ENCODE measurements at regions not wholly inside any gene's neighbourhood (a gene's known extent, or its start where the extent isn't known, plus 50 kb on each side); places are given as distances from the start of the nearest gene placed in this dataset.

GRCh38 chr4:23700197-23700596, 189.7 kb downstream of the PPARGC1A start:
- ATAC-seq: no peak

GRCh38 chr4:23697722-23698121, 192.1 kb downstream of the PPARGC1A start:
- ATAC-seq (no peak), DNase-seq (ENCODE audit: low spot score) (no peak)
- no peak overlapping the region for H3K4me3 Mint-ChIP-seq
- H3K27ac Mint-ChIP-seq: no peak overlapping the region
- H3K36me3 Mint-ChIP-seq: no peaks in the 10 kb centered on the region
- no peaks in the 10 kb centered on the region for H3K27me3 Mint-ChIP-seq
- peaks cover 3% of the 10 kb centered on the region for H3K9me3 Mint-ChIP-seq
- H3K4me1 Mint-ChIP-seq (ENCODE audit: low read depth in 2 of 2): no peaks in the 10 kb centered on the region

More at GRCh38 chr4:23700197-23700596, 189.7 kb downstream of the PPARGC1A start:
- peaks cover 14% of the 10 kb centered on the region for H3K9me3 Mint-ChIP-seq
- no peaks in the 10 kb centered on the region for H3K36me3 Mint-ChIP-seq
- H3K4me3 Mint-ChIP-seq: no peak overlapping the region
- no peak overlapping the region for H3K27ac Mint-ChIP-seq
- DNase-seq (ENCODE audit: low spot score): no peak
- no peaks in the 10 kb centered on the region for H3K27me3 Mint-ChIP-seq
- H3K4me1 Mint-ChIP-seq (ENCODE audit: low read depth in 2 of 2): no peaks in the 10 kb centered on the region

- Mint-ChIP-seq H3K4me1 (ENCODE audit: low read depth in 2 of 2) (no peaks in the 10 kb centered on the region), H3K27ac (no peak overlapping the region), H3K27me3 (no peaks in the 10 kb centered on the region), H3K9me3 (peaks cover 7% of the 10 kb centered on the region), H3K4me3 (no peak overlapping the region), H3K36me3 (peaks cover 4% of the 10 kb centered on the region)
- DNase-seq (ENCODE audit: low spot score) (no peak), ATAC-seq (no peak)
These were observed 192.8 kb downstream of the PPARGC1A start for GRCh38 chr4:23697001-23697528.

GRCh38 chr4:23686169-23686897, 203.5 kb downstream of the PPARGC1A start:
- H3K9me3 Mint-ChIP-seq: peaks cover 15% of the 10 kb centered on the region
- H3K27ac Mint-ChIP-seq: no peak overlapping the region
- no peak for DNase-seq (ENCODE audit: low spot score)
- peaks cover 11% of the 10 kb centered on the region for H3K36me3 Mint-ChIP-seq
- no peak for ATAC-seq
- H3K4me1 Mint-ChIP-seq (ENCODE audit: low read depth in 2 of 2): no peaks in the 10 kb centered on the region
- H3K4me3 Mint-ChIP-seq: no peak overlapping the region
- H3K27me3 Mint-ChIP-seq: no peaks in the 10 kb centered on the region

DNA sequence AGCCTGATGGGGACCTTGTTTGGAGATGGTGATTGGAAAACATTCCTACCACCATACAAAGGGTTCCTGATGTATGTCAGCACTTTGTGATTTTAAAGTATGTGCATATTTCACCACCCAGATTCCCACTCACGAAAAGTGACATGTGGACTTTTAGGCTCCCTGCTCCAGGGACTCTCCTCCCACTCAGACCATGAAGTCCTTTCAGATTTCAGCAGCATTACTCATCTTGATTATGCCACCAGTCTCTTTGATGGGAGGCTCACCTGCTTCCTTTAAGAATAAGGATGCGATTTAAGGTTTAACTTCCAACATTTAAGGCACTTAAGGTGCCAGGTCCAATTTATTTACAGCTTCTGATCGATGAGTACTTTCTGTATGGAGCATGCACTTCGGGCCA, 204.4 kb downstream of the PPARGC1A start:
- peaks cover 15% of the 10 kb centered on the region for H3K9me3 Mint-ChIP-seq
- H3K4me3 Mint-ChIP-seq: no peak overlapping the region
- H3K27ac Mint-ChIP-seq: no peak overlapping the region
- H3K4me1 Mint-ChIP-seq (ENCODE audit: low read depth in 2 of 2): no peaks in the 10 kb centered on the region
- DNase-seq (ENCODE audit: low spot score): no peak
- no peak for ATAC-seq
- H3K36me3 Mint-ChIP-seq: peaks cover 11% of the 10 kb centered on the region
- no peaks in the 10 kb centered on the region for H3K27me3 Mint-ChIP-seq

DNA sequence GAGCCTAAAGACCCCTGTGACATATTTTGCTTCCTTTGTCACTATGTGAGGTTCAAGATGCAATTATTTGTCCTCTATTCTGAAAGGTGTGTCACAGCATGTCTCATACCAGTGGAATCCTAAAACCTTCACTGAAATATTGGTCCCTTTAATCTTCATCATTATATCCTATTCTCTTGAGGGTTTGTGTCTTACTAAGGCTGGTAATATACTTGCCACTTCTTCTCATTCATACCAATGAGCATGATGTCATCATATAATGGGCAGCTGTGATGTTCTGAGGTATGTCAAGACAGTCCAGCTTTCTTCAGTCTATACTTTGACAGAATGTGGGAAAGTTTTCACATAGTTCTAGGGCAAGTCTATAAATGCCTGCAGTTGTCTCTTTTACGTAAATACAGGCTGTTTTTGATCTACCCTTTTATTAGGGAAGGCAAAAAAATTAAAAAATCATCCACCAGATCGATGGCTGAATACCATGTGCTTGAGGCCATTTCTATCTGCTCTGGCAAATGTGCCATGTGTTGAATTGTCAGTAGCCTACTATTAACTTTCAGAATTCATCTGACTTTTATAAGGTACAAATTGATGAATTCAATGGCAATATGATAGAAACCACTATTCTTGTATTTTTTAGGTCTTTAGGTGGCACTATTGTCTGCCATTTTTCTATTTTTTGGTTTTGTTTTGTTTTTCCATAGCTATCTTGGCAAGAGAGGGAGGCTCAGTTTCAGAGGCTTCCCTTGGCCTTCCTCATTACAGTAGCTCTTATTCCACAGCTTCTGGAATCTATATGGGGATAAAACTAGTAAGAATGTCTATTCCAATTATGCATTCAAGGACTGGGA, 209.0 kb downstream of the PPARGC1A start:
- H3K27ac Mint-ChIP-seq: no peak overlapping the region
- H3K27me3 Mint-ChIP-seq: no peaks in the 10 kb centered on the region
- DNase-seq (ENCODE audit: low spot score) (no peak), ATAC-seq (no peak)
- no peaks in the 10 kb centered on the region for H3K4me1 Mint-ChIP-seq (ENCODE audit: low read depth in 2 of 2)
- H3K9me3 Mint-ChIP-seq: peaks cover under 1% of the 10 kb centered on the region
- H3K4me3 Mint-ChIP-seq: no peak overlapping the region
- H3K36me3 Mint-ChIP-seq: no peaks in the 10 kb centered on the region

GRCh38 chr4:23674694-23675093, 215.2 kb downstream of the PPARGC1A start:
- H3K27me3 Mint-ChIP-seq: no peaks in the 10 kb centered on the region
- ATAC-seq: no peak
- H3K4me1 Mint-ChIP-seq (ENCODE audit: low read depth in 2 of 2): no peaks in the 10 kb centered on the region
- no peak overlapping the region for H3K4me3 Mint-ChIP-seq
- peaks cover 5% of the 10 kb centered on the region for H3K9me3 Mint-ChIP-seq
- DNase-seq (ENCODE audit: low spot score): no peak
- H3K36me3 Mint-ChIP-seq: no peaks in the 10 kb centered on the region
- no peak overlapping the region for H3K27ac Mint-ChIP-seq

- H3K27me3 Mint-ChIP-seq: no peaks in the 10 kb centered on the region
These were observed 222.2 kb downstream of the PPARGC1A start for GRCh38 chr4:23667659-23668058.

DNA sequence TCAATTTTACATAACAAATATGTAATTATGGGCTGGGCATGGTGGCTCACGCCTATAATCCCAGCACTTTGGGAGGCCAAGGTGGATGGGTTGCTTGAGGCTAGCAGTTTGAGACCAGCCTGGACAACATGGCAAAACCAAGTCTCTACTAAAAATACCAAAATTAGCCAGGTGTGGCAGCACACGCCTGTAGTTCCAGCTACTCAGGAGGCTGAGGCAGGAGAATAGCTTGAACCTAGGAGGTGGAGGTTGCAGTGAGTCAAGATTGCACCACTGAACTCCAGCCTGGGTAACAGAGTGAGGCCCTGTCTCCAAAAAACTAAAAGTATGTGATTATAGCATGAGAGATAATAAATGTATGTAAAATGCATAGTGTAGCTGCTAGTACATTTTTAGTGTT, 229.0 kb downstream of the PPARGC1A start:
- Mint-ChIP-seq H3K9me3 (peaks cover 21% of the 10 kb centered on the region), H3K4me3 (no peak overlapping the region), H3K27me3 (no peaks in the 10 kb centered on the region), H3K4me1 (ENCODE audit: low read depth in 2 of 2) (no peaks in the 10 kb centered on the region), H3K27ac (no peak overlapping the region), H3K36me3 (peaks cover 8% of the 10 kb centered on the region)
- ATAC-seq: no peak
- no peak for DNase-seq (ENCODE audit: low spot score)

More at GRCh38 chr4:23667659-23668058, 222.2 kb downstream of the PPARGC1A start:
- Mint-ChIP-seq H3K9me3 (peaks cover 28% of the 10 kb centered on the region), H3K27ac (no peak overlapping the region), H3K4me3 (no peak overlapping the region), H3K4me1 (ENCODE audit: low read depth in 2 of 2) (no peaks in the 10 kb centered on the region), H3K36me3 (peaks cover 2% of the 10 kb centered on the region)
- DNase-seq (ENCODE audit: low spot score) (no peak), ATAC-seq (no peak)

GRCh38 chr4:23654791-23655190, 235.1 kb downstream of the PPARGC1A start:
- Mint-ChIP-seq H3K4me1 (ENCODE audit: low read depth in 2 of 2) (no peaks in the 10 kb centered on the region), H3K4me3 (no peak overlapping the region), H3K27ac (no peak overlapping the region), H3K9me3 (peaks cover 8% of the 10 kb centered on the region), H3K36me3 (peaks cover 4% of the 10 kb centered on the region), H3K27me3 (no peaks in the 10 kb centered on the region)
- ATAC-seq (no peak), DNase-seq (ENCODE audit: low spot score) (no peak)

DNA sequence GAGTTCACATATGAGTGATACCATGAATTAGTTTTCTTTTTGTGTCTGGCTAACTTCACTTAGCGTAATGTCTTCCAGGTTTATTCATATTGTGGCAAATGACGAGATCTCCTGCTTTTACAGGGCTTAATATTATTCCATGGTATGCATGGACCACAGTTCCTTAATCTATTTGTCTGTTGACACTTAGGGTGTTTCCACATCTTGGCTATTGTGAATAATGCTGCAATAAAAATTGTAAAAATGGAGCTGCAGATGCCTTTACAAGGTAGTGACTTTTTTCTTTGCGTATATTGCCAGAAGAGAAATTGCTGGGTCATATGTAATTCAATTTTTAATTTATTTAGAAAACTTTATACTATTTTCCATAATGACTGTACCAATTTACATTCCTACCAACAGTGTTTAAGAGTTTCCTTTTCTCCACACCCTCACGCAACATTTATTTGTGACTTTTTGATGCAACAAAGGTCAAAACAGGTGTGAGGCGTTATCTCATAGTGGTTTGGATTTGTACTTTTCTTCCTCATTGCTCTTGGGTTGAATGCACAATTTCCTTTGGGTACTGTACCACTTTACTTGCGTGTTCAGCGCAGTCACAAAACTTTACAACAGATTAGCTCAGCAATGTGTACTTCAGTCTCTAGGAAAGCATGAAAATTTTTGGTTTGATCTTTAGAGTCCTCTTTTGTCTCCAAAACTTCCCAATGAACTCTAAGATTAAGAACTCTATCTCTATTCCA, 240.8 kb downstream of the PPARGC1A start:
- ATAC-seq (no peak), DNase-seq (ENCODE audit: low spot score) (no peak)

DNA sequence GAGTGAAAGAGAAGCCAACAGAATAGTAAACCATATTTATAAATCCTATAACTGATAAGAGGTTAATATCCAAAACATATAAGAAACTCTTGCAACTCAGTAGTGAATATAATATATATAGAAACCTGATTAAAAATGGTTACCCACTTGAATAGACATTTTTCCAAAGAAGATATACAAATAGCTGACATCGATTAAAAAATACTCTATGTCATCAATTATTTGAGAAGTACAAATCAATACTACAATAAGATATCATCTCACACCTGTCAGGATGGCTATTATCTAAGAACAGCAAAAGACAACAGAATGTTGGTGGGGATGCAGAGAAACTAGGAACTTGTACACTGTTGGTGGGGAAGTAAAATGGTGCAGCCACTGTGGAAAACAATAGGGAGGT, 254.4 kb downstream of the PPARGC1A start:
- no peak for DNase-seq (ENCODE audit: low spot score)
- H3K4me3 Mint-ChIP-seq: no peak overlapping the region
- H3K27ac Mint-ChIP-seq: no peak overlapping the region
- ATAC-seq: no peak
- H3K4me1 Mint-ChIP-seq (ENCODE audit: low read depth in 2 of 2): no peaks in the 10 kb centered on the region
- peaks cover 15% of the 10 kb centered on the region for H3K9me3 Mint-ChIP-seq
- H3K27me3 Mint-ChIP-seq: no peaks in the 10 kb centered on the region
- no peaks in the 10 kb centered on the region for H3K36me3 Mint-ChIP-seq

More for the DNA sequence above, 240.8 kb downstream of the PPARGC1A start:
- H3K36me3 Mint-ChIP-seq: peaks cover 14% of the 10 kb centered on the region
- H3K9me3 Mint-ChIP-seq: peaks cover 15% of the 10 kb centered on the region
- no peaks in the 10 kb centered on the region for H3K4me1 Mint-ChIP-seq (ENCODE audit: low read depth in 2 of 2)
- no peaks in the 10 kb centered on the region for H3K27me3 Mint-ChIP-seq
- H3K27ac Mint-ChIP-seq: no peak overlapping the region
- H3K4me3 Mint-ChIP-seq: no peak overlapping the region

DNA sequence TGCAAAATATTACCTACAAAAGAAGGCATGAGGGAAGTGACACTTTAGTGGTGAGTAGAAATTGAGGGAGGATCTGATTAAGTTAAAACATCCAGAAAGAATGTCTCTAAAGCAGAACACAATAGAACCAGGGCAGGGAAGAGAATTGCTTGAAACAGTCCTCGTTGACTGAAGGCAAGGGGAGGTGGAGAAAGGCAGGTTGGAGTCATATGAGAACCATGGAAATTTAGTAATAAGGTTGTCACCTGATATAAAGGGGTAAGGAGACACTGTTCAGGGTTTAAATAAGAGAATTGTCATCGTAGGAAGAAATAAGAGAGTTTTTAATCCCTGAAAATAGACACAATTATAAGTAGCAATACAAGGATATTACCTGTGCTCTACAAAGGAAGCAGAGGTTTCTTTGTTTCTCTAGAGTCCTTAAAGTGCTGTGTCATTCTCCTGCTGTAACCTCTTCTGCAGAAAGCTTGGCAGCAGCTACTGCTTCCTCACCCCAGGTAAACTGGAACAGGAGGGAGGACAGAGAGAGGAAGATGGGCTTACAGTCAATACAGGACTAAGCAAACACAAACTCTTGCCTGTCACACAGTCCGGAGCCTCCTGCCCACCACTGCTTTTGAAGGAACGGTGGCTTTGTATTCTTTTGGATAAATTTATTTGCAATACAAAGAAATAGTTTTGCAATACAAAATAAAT, 258.4 kb downstream of the PPARGC1A start:
- Mint-ChIP-seq H3K27ac (no peak overlapping the region), H3K36me3 (no peaks in the 10 kb centered on the region), H3K4me3 (no peak overlapping the region), H3K4me1 (ENCODE audit: low read depth in 2 of 2) (no peaks in the 10 kb centered on the region), H3K9me3 (peaks cover 17% of the 10 kb centered on the region), H3K27me3 (no peaks in the 10 kb centered on the region)
- ATAC-seq (no peak), DNase-seq (ENCODE audit: low spot score) (no peak)
